ENCODE measurements at regions not wholly inside any gene's neighbourhood (a gene's known extent, or its start where the extent isn't known, plus 50 kb on each side); places are given as distances from the start of the nearest gene placed in this dataset.

- Mint-ChIP-seq H3K27ac (no peak overlapping the region), H3K27me3 (peaks cover 10% of the 10 kb centered on the region), H3K4me3 (no peak overlapping the region), H3K9me3 (no peaks in the 10 kb centered on the region), H3K4me1 (peaks cover 6% of the 10 kb centered on the region)
- ATAC-seq (no peak), DNase-seq (no peak)
Measured at GRCh38 chrX:68908071-68908470, 79.2 kb downstream of the EFNB1 start.

GRCh38 chrX:68902706-68903504, 74.1 kb downstream of the EFNB1 start:
- DNase-seq (no peak), ATAC-seq (no peak)
- Mint-ChIP-seq H3K4me1 (peaks cover 6% of the 10 kb centered on the region), H3K27me3 (no peaks in the 10 kb centered on the region), H3K4me3 (no peak overlapping the region), H3K9me3 (no peaks in the 10 kb centered on the region), H3K27ac (no peak overlapping the region)

- Mint-ChIP-seq H3K4me1 (peaks cover 6% of the 10 kb centered on the region), H3K27me3 (no peaks in the 10 kb centered on the region), H3K27ac (no peak overlapping the region), H3K4me3 (no peak overlapping the region), H3K9me3 (no peaks in the 10 kb centered on the region)
- no peak for DNase-seq
- ATAC-seq = no peak
Measured at GRCh38 chrX:68901519-68901918, 72.7 kb downstream of the EFNB1 start.

GRCh38 chrX:68898598-68898997, 69.8 kb downstream of the EFNB1 start:
- peaks cover 10% of the 10 kb centered on the region for H3K4me1 Mint-ChIP-seq
- ATAC-seq = no peak
- H3K27ac Mint-ChIP-seq = no peak overlapping the region
- no peak for DNase-seq
- H3K4me3 Mint-ChIP-seq = no peak overlapping the region
- no peaks in the 10 kb centered on the region for H3K27me3 Mint-ChIP-seq
- H3K9me3 Mint-ChIP-seq = no peaks in the 10 kb centered on the region

- Mint-ChIP-seq H3K27ac (no peak overlapping the region), H3K27me3 (no peaks in the 10 kb centered on the region), H3K9me3 (no peaks in the 10 kb centered on the region), H3K4me1 (peaks cover 10% of the 10 kb centered on the region), H3K4me3 (no peak overlapping the region)
- ATAC-seq (no peak), DNase-seq (no peak)
Measured at GRCh38 chrX:68897118-68897945, 68.5 kb downstream of the EFNB1 start.

GRCh38 chrX:68896581-68896980, 67.8 kb downstream of the EFNB1 start:
- Mint-ChIP-seq H3K4me1 (peaks cover 10% of the 10 kb centered on the region), H3K4me3 (no peak overlapping the region), H3K27ac (no peak overlapping the region), H3K27me3 (no peaks in the 10 kb centered on the region), H3K9me3 (no peaks in the 10 kb centered on the region)
- DNase-seq (no peak), ATAC-seq (no peak)

- H3K4me1 Mint-ChIP-seq = peaks cover 10% of the 10 kb centered on the region
- no peak overlapping the region for H3K4me3 Mint-ChIP-seq
- no peaks in the 10 kb centered on the region for H3K9me3 Mint-ChIP-seq
- ATAC-seq = no peak
- DNase-seq = no peak
- no peak overlapping the region for H3K27ac Mint-ChIP-seq
- no peaks in the 10 kb centered on the region for H3K27me3 Mint-ChIP-seq
Measured at GRCh38 chrX:68895778-68896177, 67.0 kb downstream of the EFNB1 start.

- peaks cover 10% of the 10 kb centered on the region for H3K4me1 Mint-ChIP-seq
- ATAC-seq (peak; percentile 5), DNase-seq (no peak)
- no peak overlapping the region for H3K4me3 Mint-ChIP-seq
- no peaks in the 10 kb centered on the region for H3K9me3 Mint-ChIP-seq
- no peak overlapping the region for H3K27ac Mint-ChIP-seq
- no peaks in the 10 kb centered on the region for H3K27me3 Mint-ChIP-seq
Measured at GRCh38 chrX:68895341-68895755, 66.5 kb downstream of the EFNB1 start.

GRCh38 chrX:68894513-68895340, 65.9 kb downstream of the EFNB1 start:
- Mint-ChIP-seq H3K4me3 (peak overlapping the region; percentile 60 to 71), H3K27ac (peak overlapping the region; percentile 19 to 42), H3K4me1 (peaks cover 10% of the 10 kb centered on the region), H3K27me3 (no peaks in the 10 kb centered on the region), H3K9me3 (no peaks in the 10 kb centered on the region)
- DNase-seq = peak in 1 of 2 donors; percentile 3
- ATAC-seq = peak; percentile 70

- Mint-ChIP-seq H3K4me1 (peaks cover 10% of the 10 kb centered on the region), H3K4me3 (peak overlapping the region in 1 of 2 donors; percentile 71), H3K27ac (no peak overlapping the region), H3K27me3 (no peaks in the 10 kb centered on the region), H3K9me3 (no peaks in the 10 kb centered on the region)
- peak; percentile 33 for ATAC-seq
- no peak for DNase-seq
Measured at GRCh38 chrX:68894142-68894512, 65.3 kb downstream of the EFNB1 start.

GRCh38 chrX:68892651-68893050, 63.8 kb downstream of the EFNB1 start:
- H3K4me1 Mint-ChIP-seq = peaks cover 10% of the 10 kb centered on the region
- no peaks in the 10 kb centered on the region for H3K27me3 Mint-ChIP-seq
- H3K4me3 Mint-ChIP-seq = no peak overlapping the region
- H3K9me3 Mint-ChIP-seq = no peaks in the 10 kb centered on the region
- DNase-seq (no peak), ATAC-seq (no peak)
- no peak overlapping the region for H3K27ac Mint-ChIP-seq

- Mint-ChIP-seq H3K4me3 (no peak overlapping the region), H3K9me3 (no peaks in the 10 kb centered on the region), H3K4me1 (peaks cover 10% of the 10 kb centered on the region), H3K27ac (no peak overlapping the region), H3K27me3 (no peaks in the 10 kb centered on the region)
- ATAC-seq = no peak
- DNase-seq = no peak
Measured at GRCh38 chrX:68892134-68892533, 63.3 kb downstream of the EFNB1 start.
